ENCODE measurements at regions not wholly inside any gene's neighbourhood (a gene's known extent, or its start where the extent isn't known, plus 50 kb on each side); places are given as distances from the start of the nearest gene placed in this dataset.

DNA sequence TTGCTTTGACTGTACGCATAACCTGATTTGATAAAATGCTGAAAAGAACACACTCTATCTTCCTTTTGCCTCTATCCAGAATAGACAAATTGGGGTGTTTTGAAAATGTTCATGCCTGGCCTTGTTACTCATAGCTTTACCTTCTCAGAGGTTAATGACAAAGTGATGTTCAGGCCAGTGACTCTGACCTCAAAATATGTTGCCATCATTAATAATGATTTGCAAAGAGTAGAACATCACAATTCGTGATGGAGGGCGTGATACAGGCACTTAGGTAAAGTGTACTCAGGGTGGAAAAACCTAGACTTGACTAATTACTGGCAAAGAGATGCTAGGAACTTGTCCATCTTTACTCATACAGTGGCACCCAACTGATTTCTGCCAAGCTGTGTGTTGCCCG, 656.6 kb upstream of the SOX9 start:
- TF ChIP-seq CTCF (conservative IDR thresholded peaks at IDR 0.05; ENCODE audit: low read depth in 2 of 2): no peak
- no peak for TF ChIP-seq REST (IDR thresholded peaks at IDR 0.05; ENCODE audit: unreplicated experiment)
- no peak for TF ChIP-seq EZH2 (IDR thresholded peaks at IDR 0.05; ENCODE audit: low read depth, unreplicated experiment)
- TF ChIP-seq ZNF462 (CRISPR knock-in tag; IDR thresholded peaks at IDR 0.05): no peak
- TF ChIP-seq STAT1 (IDR thresholded peaks at IDR 0.05; ENCODE audit: unreplicated experiment): no peak
- no peak for TF ChIP-seq EZH2phosphoT487 (IDR thresholded peaks at IDR 0.05; ENCODE audit: unreplicated experiment)
- no peak for TF ChIP-seq POLR2AphosphoS5 (IDR thresholded peaks at IDR 0.05; ENCODE audit: low read depth)
- TF ChIP-seq JUNB (IDR thresholded peaks at IDR 0.05; ENCODE audit: unreplicated experiment): no peak
- TF ChIP-seq CREB1 (CRISPR knock-in tag; IDR thresholded peaks at IDR 0.05; ENCODE audit: low read depth): no peak
- no peak for TF ChIP-seq ZNF331 (CRISPR knock-in tag; IDR thresholded peaks at IDR 0.05; ENCODE audit: low read depth)
- no peak for TF ChIP-seq ZNF114 (CRISPR knock-in tag; IDR thresholded peaks at IDR 0.05)
- no peak for TF ChIP-seq ETS1 (IDR thresholded peaks at IDR 0.05)
- TF ChIP-seq NANOG (IDR thresholded peaks at IDR 0.05; ENCODE audit: borderline replicate concordance): no peak

Measured in GM23338 (cell line).